GM20431 (cell line): ENCODE measurements at regions not wholly inside any gene's neighbourhood (a gene's known extent, or its start where the extent isn't known, plus 50 kb on each side); places are given as distances from the start of the nearest gene placed in this dataset.
"Not testable (repeated sequence)": the region's sequence is repeated elsewhere in the genome, so short reads cannot be mapped to it uniquely, and the experiment has no call there.

Source experiments
- in situ Hi-C: fragments of 300-500 bp; cut with MseI, MboI; formaldehyde crosslinking; loops from one replicate; pipeline ENCODE4 v1.15.0; 2020; ENCODE audit warnings: low sequenced_read_pairs; ENCODE audit not compliant: unreplicated experiment

DNA sequence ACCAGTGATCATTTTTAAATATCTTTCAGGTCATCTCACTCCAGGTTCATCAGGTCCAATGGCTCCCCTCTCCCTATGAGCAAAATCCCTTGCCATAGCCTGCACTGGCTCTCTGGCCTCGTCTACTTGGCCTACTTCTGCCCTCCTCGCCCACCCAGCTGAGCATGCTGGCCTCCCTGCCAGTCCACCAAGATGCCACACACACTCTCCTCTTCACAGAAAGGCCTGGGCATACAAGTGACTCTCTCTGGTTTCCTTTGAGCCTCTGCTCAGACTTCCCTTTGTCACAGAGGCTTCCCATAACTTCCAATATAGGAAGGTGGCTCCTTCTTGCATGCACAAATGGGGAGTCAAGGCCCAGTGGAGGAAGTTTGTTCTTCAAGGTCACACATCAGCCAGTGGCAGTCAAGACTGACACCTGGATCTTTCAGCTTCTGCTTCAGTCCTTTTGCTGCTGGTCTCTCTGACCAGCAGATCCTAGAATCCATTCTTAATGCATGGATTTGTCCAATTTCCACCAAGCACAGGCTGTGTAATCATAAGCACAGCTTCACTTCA lies 223.2 kb upstream of the HES1 start:
- in situ Hi-C loops, result no loop called here

DNA sequence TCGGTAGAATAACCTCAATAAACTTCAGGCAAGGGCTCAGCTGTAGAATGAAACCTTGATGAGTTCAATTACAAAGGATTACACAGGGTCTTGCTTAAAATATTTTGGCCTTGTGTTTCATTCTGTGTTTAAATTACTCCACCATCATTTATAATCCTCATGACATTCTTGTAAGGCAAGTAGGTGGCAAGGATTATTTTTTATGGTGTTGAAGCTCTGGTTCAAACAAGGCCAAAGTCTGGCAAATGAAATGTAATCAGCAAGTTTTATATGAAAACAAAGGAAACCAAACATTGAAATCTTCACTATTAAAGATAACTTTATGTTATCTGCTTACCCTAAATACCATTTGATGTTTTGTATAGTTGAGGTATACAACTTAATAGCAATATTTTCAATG lies 221.3 kb upstream of the HES1 start:
- in situ Hi-C loops, result no loop called here

DNA sequence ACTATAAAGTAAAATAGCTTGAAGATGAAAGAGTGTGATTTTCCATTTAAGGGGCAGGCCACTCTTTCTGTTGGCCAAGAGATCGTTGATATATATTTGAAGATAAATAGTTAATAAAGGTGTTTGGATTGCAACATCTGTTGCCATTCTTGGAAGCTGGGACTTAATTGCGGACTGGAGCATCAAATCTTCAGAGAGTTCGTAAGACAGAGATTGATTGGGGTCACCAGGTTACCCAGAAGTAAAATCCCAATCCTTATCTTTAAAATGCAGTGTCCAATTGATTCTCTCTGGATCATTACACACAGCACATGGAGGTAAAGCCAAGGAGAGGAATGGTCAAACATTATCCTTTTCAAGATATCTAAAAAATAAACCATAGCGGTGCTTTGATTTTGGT lies 220.8 kb upstream of the HES1 start:
- in situ Hi-C loops, result no loop called here

DNA sequence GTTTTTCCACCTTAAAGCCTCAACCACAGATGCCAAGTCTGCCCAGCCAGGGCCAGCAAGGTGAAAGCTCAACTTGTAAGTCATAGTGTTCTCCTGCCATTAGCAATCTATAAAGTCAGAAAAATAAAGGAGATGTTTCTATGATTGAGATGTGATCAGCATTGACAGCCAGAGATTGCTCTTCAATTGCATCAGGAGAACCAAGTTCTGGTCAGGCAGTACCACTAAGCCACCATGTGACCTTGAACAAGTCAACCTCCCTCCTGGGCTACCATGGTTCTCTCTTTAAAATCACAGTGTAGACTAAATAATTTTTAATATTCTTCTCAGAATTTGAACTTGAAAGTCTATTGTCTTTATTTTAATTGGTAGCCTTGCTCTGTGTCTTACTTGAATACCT lies 220.3 kb upstream of the HES1 start:
- in situ Hi-C loops, result no loop called here

DNA sequence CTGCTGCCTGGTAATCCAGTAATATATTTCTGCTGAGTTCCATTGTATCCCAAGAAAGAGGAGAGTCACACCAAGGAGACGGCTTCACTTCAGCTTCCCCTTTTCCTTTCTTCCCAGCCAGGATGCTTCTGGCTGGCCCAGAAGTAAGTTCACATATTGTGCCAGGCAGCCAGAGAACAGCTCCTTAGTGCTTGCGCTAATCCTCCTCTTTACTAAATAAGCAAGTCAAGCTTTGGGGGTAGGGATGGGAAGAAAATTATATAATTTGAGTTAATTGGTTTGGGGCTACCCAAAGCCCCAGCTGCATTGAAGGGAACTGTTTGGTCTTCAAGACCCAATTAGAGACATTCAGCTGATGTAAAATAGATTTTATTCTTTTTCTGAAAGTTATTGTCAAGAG lies 218.8 kb upstream of the HES1 start:
- in situ Hi-C loops, result no loop called here

DNA sequence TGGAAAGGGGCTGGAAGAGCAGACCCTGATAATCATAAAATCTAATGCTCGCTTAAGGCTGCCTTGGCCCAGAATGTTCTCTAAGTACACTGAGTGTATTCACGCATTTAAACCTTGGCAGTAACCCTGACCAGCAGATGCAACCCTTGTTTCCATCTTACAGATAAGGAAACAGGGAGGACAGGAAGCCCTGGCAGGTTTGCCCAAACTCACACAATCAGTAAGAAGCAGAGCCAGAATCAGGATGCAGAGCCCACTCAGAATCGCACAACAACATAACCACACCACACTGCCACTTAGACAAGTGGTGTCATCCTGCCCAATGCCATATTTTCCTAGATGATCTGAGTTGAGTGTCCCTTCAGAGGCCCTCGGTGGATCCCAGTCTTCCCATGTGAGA lies 214.5 kb upstream of the HES1 start:
- in situ Hi-C loops, result no loop called here

DNA sequence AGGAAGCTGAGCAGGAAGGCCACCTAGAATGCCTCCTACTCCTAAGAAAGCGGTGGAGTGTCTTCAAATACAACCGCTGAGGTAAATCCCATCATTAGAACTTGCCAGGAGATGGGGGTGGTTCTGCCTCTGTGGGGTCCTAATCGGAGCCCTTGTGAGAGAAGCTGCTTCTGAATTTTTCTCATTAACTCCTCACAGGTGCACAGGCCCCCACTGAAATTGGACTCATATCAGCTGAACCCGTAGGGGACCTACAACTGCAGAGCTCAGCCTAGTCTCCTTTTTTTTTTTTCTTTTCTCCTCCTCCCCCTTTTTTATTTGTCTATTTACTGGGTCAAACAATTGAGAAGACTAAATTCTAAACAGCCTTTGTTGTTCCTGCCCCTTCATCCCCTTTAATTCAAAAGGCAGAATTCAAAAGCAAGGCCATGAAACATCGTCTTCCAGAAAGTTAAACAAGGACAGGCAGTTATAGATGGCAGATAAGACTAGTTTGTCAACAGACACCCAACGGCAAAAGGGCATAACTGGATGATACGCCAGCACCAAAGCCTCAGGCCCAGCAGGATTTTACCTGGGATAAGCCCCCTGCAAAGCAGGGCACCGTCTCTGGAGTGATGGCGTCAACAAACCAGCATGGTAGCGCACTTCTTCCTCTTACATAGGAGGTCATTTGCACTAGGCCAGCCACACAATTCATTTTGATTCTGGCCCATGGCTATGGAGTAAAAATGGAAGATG lies 213.7 kb upstream of the HES1 start:
- in situ Hi-C loops, result no loop called here

DNA sequence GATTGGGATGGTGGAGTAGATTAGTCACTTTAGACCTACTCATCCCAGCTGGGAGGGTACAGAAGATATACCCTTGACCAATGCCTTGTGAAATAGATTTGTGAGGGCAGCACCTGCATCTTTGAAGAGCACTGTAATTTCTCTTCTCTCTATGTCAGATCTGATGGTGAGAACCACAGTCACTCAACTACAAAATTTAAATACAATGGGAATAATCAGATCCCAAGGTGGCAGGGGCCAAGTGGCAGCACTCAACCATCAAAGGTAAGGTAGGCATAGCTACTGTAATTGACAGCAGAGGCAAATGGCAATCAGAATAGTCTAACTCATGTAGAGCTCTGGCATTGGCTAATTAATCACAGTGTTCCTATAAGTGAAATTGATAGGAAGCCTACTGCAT lies 212.0 kb upstream of the HES1 start:
- in situ Hi-C loops, result not testable (repeated sequence)

DNA sequence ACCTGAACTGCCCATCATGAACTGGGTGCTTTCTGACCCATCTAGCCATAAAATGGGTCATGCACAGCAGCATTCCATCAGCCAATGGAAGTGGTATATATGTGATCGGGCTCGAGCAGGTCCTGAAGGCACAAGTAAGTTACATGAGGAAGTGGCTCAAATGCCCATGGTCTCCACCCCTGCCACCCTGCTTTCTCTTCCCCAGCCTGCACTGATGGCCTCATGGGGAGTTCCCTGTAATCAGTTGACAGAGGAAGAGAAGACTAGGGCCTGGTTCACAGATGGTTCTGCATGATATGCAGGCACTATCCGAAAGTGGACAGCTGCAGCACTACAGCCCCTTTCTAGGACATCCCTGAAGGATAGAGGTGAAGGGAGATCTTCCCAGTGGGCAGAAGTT lies 209.9 kb upstream of the HES1 start:
- in situ Hi-C loops, result not testable (repeated sequence)

DNA sequence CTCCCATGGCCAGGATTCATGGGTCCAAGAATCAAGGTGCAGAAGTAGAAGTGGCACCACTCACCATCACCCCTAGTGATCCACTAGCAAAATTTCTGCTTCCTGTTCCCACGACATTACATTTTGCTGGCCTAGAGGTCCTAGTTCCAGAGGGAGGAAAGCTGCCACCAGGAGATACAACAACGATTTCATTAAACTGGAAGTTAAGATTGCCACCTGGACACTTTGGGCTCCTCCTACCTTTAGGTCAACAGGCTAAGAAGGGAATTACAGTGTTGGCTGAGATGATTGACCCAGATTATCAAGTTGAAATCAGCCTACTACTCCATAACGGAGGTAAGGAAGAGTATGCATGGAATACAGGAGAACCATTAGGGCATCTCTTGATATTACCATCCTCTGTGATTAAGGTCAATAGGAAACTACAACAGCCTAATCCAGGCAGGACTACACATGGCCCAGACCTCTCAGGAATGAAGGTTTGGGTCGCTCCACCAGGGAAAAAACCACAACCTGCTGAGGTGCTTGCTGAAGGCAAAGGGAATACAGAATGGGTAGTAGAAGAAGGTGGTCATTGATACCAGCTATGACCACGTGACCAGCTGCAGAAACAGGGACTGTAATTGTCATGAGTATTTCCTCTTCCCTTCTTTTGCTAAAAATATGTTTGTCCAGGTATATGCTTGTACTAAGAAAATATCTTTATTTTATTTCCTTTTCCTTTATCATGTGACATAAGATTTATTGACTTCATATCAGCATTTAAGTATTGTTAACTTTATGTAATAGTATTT lies 208.3 kb upstream of the HES1 start:
- in situ Hi-C loops, result not testable (repeated sequence)

DNA sequence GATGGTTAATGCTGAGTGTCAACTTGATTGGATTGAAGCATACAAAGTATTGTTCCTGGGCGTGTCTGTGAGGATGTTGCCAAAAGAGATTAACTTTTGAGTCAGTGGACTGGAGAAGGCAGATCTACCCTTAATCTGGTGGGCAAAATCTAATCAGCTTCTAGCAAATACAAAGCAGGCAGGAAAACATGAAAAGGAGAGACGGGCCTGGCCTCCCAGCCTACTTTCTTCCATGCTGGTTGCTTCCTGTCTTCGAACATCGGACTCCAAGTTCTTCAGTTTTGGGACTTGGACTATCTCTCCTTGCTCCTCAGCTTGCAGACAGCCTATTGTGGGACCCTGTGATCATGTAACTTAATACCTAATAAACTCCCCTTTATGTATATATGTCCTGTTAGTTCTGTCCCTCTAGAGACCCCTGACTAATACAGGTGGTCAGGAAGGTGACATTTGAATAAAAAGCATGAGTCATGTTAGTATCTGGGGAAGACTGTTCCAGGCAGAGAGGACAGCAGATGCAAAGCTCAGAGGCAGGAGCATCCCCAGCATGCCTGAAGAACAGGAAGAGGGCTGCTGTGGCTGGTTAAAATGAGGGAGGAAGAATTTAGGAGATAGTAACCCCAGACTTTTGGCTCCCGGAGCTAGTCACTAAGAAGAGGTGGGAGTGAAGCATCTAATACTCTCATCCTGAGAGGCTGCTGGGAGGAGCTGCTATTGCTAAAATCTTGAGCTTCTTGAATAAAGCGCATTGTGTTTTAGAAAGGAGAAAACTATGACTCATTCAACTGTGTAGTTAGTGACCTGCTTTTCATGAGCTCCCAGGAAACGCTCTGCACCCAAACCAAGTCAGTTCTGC lies 207.4 kb upstream of the HES1 start:
- in situ Hi-C loops, result no loop called here

DNA sequence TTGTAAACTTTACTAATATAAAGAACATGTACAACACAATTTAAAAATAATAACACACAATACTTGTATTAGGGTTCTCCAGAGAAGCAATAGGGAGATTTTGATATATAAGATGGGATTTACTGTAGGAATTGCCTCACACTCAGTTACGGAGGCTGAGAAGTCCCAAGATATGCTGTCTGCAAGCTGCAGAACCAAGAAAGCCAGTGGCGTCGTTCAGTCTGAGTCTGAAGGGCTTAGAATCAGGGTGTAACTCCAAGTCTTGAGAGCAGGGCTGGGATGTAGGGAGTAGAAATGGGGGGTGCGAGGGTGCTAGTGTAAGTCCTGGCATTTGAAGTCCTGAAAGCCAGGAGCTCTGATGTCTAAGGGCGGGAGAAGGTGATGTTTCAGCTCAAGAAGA lies 206.6 kb upstream of the HES1 start:
- in situ Hi-C loops, result no loop called here

DNA sequence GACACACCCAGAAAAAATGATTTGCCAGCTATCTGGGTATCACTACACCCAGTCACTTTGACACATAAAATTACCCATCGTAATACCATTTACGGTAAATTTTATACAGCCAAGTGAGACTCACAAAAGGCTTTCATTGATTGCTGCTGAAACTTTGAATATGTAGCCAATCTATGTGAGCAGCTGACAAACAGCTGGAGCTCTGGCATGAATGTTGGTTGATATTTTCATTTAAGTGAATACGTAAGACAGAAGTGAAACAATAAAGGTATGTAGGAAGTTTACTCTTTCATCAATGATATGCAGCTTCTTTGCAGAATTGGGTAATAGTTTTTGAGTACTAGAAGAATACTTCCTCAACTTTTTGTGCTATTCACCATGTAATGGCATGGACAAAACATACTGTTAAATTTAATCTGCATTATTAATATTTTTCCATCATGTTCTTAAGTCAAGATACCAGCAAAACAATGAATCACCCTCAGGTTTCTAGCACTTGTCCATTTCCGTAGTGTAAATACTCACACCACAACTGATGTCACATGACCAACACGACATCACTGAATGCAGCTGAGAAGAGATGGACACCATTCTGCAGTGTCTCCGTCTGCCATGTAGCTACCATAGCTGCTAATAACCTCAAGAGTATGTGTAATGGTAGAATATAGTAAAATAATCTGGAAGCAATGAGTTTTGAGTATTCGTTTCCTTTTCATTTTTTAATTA lies 205.9 kb upstream of the HES1 start:
- in situ Hi-C loops, result no loop called here

DNA sequence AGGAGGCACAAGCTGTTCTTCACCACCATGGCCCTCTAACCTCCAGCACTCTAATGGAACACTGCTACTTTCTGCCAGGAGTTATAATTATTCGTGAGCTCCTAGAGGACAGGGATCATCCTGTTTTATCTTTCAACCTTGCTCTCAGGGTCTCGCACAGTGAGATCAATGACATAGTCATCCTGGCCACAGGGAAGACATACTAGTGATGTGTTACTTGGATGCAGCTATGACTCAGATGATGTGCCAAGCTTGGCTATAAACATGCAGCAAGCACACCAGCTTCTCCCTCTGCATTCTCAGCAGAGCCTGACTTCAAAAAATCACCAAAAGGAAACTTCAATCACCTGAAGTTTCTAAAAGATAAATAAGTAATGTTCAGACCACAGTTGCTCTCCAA lies 203.8 kb upstream of the HES1 start:
- in situ Hi-C loops, result no loop called here

DNA sequence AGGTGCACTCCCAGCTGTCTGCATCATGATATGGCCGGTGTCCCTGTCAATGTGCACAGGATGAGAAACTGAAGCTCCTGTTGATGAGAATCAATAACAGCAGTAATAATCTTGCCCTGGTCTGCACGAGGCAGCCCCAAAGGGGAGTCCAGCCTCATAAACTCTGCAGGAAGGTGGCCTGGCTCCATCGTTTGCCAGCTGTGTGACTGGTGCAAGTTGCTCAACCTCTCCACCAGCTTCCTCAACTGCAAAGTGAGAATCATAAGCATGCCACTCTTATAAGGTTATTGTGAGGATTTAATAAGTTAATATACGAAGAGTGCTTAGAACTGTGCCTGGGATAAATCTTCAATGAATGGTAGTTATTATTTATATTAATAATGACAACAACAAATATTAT lies 203.4 kb upstream of the HES1 start:
- in situ Hi-C loops, result no loop called here

DNA sequence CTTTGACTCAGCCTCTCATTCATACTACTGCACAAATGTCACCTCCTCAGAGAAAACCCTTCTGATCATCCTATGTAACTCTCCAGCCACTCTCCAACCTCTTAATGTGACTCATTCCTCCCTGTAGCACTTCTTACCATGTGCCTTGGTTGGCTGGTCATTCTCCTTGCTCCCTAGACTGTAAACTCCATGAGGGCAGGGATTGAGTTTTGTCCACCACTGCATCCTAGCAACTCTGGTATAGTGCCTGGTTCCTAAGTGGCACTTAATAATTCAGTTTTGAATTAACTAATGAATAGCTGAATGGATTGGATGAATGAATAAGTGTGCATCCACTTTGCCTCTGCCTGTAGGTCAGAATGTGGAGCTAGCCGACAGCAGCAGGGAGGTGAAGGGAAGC lies 202.5 kb upstream of the HES1 start:
- in situ Hi-C loops, result no loop called here

DNA sequence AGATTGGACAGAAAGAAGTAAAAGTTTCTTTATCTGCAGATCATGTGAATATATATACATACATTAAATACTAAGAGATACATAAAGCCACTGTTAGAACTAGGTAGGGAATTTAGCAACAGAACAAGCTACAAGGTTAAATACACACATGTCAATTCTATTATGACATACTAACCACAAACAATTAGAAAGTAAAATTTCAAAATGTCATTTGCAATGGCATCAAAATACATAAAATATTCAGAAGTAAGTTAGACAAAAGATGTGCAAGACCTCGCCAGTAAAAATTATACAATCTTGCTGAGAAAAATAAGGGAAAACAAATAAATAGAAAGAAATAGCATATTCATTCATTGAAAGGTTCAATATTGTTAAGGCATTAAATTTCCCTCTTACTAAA lies 200.0 kb upstream of the HES1 start:
- in situ Hi-C loops, result no loop called here

DNA sequence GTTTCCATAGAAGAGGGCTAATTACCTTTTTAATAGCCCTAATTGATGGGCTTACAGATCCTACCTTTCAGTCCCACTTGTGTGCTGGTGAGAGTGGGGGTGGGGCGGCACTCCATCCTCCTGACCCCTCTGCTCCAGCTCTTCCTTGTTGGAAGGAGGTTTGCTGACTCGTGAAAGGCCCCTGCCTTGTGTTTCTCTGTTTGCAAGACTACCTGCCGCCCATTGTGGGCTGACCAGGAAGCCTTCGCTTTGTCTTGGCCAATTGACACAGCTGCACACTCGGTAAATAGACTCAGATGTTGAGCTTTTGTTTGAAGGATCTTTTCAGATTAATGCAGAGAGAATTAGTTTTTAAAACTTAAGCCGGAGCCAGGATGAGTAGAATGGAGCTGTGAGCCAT lies 197.3 kb upstream of the HES1 start:
- in situ Hi-C loops, result no loop called here

DNA sequence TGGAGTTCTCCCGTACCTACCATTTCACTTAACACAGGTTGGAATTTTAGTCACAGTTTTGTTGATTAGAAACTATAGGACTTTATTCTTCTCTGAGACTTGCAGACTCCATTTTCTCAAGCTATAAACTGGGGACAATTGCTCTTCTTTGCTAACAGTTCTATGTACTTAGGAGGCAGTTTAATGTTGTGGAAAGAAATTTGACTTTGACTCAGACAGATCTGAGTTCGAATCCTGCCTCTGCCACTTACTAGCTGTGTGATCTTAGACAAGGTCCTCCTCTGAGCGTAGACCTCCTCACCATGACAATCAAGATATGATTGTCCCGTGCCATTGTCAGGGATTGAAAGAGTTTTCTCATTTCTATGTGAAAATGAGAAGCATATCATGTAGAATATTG lies 196.4 kb upstream of the HES1 start:
- in situ Hi-C loops, result no loop called here

DNA sequence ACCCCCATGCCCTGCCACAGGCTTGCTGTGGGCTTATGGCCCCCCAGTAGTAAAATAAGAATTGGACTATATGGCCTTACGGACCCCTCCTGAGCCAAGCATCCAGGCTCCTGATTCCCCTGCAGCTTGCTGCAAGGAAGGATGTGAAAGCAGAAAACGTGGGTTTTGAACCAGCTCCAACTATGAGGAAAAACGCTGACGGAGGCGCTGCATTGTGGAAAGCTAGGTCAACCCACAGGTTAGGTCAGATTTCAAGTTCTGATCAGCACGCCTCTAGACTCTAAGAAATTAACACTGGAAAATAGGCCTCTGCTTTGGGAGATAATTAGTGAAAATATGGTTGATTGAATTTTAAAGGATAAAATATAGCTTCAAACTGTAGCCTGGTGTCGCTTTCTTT lies 195.4 kb upstream of the HES1 start:
- in situ Hi-C loops, result no loop called here
